HL-60 (cell line): ENCODE measurements at regions not wholly inside any gene's neighbourhood (a gene's known extent, or its start where the extent isn't known, plus 50 kb on each side); places are given as distances from the start of the nearest gene placed in this dataset.

Experiments used
- DNase-seq, 2 experiments: peaks; one replicate each; pipeline ENCODE4 v3.0.0-alpha.2; 2010 to 2020; ENCODE audit warnings: low read depth in 1 of 2, low spot score in 1 of 2
- H3K27ac ChIP-seq: fragments of 250-450 bp; sonication (Bioruptor Pico); replicated peaks from 2 replicates; pipeline ENCODE4 v1.5.1; 2020; ENCODE audit warnings: mild to moderate bottlenecking, moderate library complexity
- H3K27me3 ChIP-seq: fragments of 250-450 bp; sonication (Bioruptor Pico); 2 replicates; pipeline ENCODE4 v1.5.1; 2021; ENCODE audit warnings: mild to moderate bottlenecking, moderate library complexity; ENCODE audit not compliant: insufficient read depth, poor library complexity, severe bottlenecking
- H3K4me3 ChIP-seq: replicated peaks from 2 replicates; pipeline ENCODE4 v1.5.1; 2011; ENCODE audit warnings: mild to moderate bottlenecking, control low read depth, low read length; ENCODE audit not compliant: insufficient read depth
- GABPA ChIP-seq: IDR thresholded peaks from 2 replicates; pipeline ENCODE4 v1.6.1; 2012; ENCODE audit warnings: low read depth
- POLR2AphosphoS5 ChIP-seq: IDR thresholded peaks from 2 replicates; pipeline ENCODE4 v1.6.1; 2012; ENCODE audit warnings: low read depth
- REST ChIP-seq: IDR thresholded peaks from 2 replicates; pipeline ENCODE4 v1.6.1; 2012; ENCODE audit warnings: low read depth; ENCODE audit not compliant: insufficient replicate concordance
- SPI1 ChIP-seq: IDR thresholded peaks from 2 replicates; pipeline ENCODE4 v1.6.1; 2012; ENCODE audit warnings: low read depth, mild to moderate bottlenecking, borderline replicate concordance
- TF ChIP-seq, protein P1 (sequence below): IDR thresholded peaks from one replicate; pipeline ENCODE4 v1.5.1; 2011; ENCODE audit warnings: low read length, control low read depth, inconsistent platforms; ENCODE audit not compliant: insufficient read depth

DNA sequence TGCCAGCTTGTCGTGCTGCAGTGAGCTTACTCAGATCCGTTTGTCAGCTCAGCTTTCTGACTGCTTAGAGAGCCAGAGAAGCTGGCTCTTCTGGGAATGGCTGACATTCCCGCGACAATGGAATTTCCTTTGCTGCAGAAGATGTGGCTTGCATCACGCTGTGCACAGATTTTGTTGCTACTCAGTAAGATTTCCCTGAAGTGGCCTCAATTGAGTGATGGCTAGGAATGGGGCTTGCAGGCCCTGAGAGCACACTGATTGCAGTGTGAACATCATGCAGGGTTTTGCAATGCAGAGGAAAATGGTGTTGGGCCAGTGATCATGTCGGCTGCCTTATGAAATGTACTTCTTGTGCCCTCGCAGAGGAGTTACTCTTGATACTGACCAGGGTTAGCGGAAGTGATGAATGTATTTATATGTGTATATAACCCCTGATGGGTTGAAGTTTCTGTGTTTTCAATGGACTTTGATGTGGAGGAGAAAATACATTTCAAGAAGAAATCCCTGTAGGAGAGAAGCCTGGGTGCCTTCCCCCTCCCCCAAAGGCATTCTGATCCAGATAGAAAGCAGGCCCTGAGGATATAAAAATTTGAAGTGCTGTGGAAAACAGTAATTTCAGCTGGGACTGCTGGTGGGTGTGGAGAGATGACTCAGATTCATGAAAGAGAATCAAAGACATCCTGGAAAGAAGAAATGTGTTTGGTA lies 102.5 kb upstream of the PDZRN3 start:
- no peak overlapping the region for H3K27ac ChIP-seq
- no peak for DNase-seq
- TF ChIP-seq REST: no peak
- TF ChIP-seq GABPA: no peak
- TF ChIP-seq SPI1: no peak
- TF ChIP-seq POLR2AphosphoS5: no peak
- TF ChIP-seq, protein P1, sequence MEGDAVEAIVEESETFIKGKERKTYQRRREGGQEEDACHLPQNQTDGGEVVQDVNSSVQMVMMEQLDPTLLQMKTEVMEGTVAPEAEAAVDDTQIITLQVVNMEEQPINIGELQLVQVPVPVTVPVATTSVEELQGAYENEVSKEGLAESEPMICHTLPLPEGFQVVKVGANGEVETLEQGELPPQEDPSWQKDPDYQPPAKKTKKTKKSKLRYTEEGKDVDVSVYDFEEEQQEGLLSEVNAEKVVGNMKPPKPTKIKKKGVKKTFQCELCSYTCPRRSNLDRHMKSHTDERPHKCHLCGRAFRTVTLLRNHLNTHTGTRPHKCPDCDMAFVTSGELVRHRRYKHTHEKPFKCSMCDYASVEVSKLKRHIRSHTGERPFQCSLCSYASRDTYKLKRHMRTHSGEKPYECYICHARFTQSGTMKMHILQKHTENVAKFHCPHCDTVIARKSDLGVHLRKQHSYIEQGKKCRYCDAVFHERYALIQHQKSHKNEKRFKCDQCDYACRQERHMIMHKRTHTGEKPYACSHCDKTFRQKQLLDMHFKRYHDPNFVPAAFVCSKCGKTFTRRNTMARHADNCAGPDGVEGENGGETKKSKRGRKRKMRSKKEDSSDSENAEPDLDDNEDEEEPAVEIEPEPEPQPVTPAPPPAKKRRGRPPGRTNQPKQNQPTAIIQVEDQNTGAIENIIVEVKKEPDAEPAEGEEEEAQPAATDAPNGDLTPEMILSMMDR: no peak
- H3K4me3 ChIP-seq: no peak overlapping the region
- no peaks in the 10 kb centered on the region for H3K27me3 ChIP-seq

- no peak overlapping the region for H3K27ac ChIP-seq
- DNase-seq: no peak
- no peaks in the 10 kb centered on the region for H3K27me3 ChIP-seq
- no peak overlapping the region for H3K4me3 ChIP-seq
- TF ChIP-seq GABPA (no peak), SPI1 (no peak), REST (no peak), POLR2AphosphoS5 (no peak)
- TF ChIP-seq, protein P1: no peak
Measured at GRCh38 chr3:73723596-73723995, 98.9 kb upstream of the PDZRN3 start.

DNA sequence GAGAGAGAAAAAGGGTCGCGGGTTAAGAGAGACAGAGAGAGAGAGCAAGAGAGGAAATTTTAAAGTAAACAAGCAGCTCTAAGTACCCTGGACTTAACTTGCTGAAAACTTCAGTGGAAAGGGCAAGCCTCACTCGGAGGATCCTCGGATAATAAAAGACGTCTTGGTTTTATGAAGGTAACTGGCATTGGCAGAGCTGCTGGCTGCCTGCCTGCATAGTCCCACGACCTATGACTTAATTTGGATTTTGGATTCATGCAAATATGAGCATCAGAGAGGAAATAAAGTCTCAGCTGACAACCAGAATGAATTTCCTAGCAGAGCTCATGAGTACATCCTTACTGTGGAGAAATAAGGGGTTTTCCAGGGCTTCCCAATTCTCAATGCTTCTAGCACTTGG lies 95.1 kb upstream of the PDZRN3 start:
- TF ChIP-seq GABPA (no peak), POLR2AphosphoS5 (no peak), SPI1 (no peak), REST (no peak)
- TF ChIP-seq, protein P1: no peak
- DNase-seq: no peak
- Histone ChIP-seq H3K27me3 (no peaks in the 10 kb centered on the region), H3K4me3 (no peak overlapping the region), H3K27ac (no peak overlapping the region)
